Esophagus muscularis mucosa (tissue), 4 donors: ENCODE measurements at regions not wholly inside any gene's neighbourhood (a gene's known extent, or its start where the extent isn't known, plus 50 kb on each side); places are given as distances from the start of the nearest gene placed in this dataset.

Experiments used
- DNase-seq: peaks from one replicate; pipeline ENCODE4 v3.0.0-alpha.2; 2017; ENCODE audit errors: extremely low spot score
- H3K27ac ChIP-seq, 4 donors: fragments of 200-600 bp; sonication (generic); replicated peaks in 1 of 4; 1 replicate in 3 of 4; 2 replicates in 1 of 4; pipeline ENCODE4 v1.5.1; 2016 to 2019; ENCODE audit warnings: mild to moderate bottlenecking in 1 of 4
- H3K27me3 ChIP-seq, 4 donors: fragments of 200-600 bp; sonication (generic); one replicate each; pipeline versions ENCODE4 v1.5.1 to v1.6.0; 2016 to 2019
- H3K36me3 ChIP-seq, 4 donors: fragments of 200-600 bp; sonication (generic); one replicate each; pipeline ENCODE4 v1.5.1; 2016 to 2019
- H3K4me1 ChIP-seq, 4 donors: fragments of 200-600 bp; sonication (generic); one replicate each; pipeline ENCODE4 v1.5.1; 2016 to 2019
- H3K4me3 ChIP-seq, 4 donors: fragments of 200-600 bp; sonication (generic); 1 replicate in 2 of 4; 2 replicates in 2 of 4; pipeline ENCODE4 v1.5.1; 2016 to 2019; ENCODE audit warnings: mild to moderate bottlenecking in 4 of 4, moderate library complexity in 1 of 4
- H3K9me3 ChIP-seq, 4 donors: fragments of 200-600 bp; sonication (generic); 1 replicate in 3 of 4; 2 replicates in 1 of 4; pipeline ENCODE4 v1.5.1; 2016 to 2019
- EP300 ChIP-seq: sonication (generic); formaldehyde crosslinking; IDR thresholded peaks from one replicate; pipeline ENCODE4 v1.6.1; 2017; ENCODE audit warnings: antibody characterized with exemption
- POLR2A ChIP-seq: fragments of 450-650 bp; IDR thresholded peaks from one replicate; pipeline ENCODE4 v1.6.1; 2017; ENCODE audit warnings: antibody characterized with exemption, moderate library complexity, mild to moderate bottlenecking, low read depth
- POLR2AphosphoS5 ChIP-seq, 2 donors: sonication (generic); formaldehyde crosslinking; IDR thresholded peaks; one replicate each; pipeline ENCODE4 v1.6.1; 2017; ENCODE audit warnings: antibody characterized with exemption in 2 of 2
- WGBS: methylation state at CpG from one replicate; pipeline ENCODE4 v1.1.5; 2018; 5-methylcytosine and 5-hydroxymethylcytosine counted together
- intact Hi-C: fragments of 100-400 bp; cut with DNase I; formaldehyde crosslinking; loops from one replicate; pipeline ENCODE4 v1.15.1; 2023
- TF ChIP-seq, protein P1 (sequence below), 3 experiments: fragments of 200-600 bp in 2 of 3; fragments of 450-650 bp in 1 of 3; sonication (generic) in 2 of 3; IDR thresholded peaks; one replicate each; pipeline ENCODE4 v1.5.1; 2017 to 2019; ENCODE audit warnings: antibody characterized with exemption in 3 of 3, mild to moderate bottlenecking in 2 of 3, moderate library complexity in 1 of 3

DNA sequence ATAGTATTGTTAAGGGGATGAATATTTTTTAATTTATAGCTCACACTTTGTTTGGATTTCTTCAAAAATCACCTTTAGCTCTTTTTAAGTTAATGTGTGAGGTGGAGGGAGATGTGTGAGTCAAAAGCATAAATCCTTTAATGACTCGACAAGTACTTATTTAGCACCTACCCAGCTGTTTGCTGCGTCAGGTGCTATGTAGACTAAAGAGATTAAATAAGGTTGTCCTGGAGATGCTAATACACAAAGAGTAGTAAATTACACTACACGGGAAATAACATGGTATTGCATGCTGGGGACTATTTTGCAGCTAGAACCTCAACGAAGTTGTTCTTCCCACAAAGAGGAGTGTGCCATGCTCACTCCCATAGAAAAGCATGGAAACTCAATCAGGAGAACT, 583.3 kb upstream of the TENM4 start:
- 78% methylated on average over 4 of the region's 4 CpGs for WGBS
- DNase-seq: no peak
- H3K9me3 ChIP-seq: no peaks in the 10 kb centered on the region
- intact Hi-C loops: no loop called here
- no peaks in the 10 kb centered on the region for H3K36me3 ChIP-seq
- H3K27ac ChIP-seq: no peak overlapping the region
- H3K4me3 ChIP-seq: no peak overlapping the region
- TF ChIP-seq, protein P1, sequence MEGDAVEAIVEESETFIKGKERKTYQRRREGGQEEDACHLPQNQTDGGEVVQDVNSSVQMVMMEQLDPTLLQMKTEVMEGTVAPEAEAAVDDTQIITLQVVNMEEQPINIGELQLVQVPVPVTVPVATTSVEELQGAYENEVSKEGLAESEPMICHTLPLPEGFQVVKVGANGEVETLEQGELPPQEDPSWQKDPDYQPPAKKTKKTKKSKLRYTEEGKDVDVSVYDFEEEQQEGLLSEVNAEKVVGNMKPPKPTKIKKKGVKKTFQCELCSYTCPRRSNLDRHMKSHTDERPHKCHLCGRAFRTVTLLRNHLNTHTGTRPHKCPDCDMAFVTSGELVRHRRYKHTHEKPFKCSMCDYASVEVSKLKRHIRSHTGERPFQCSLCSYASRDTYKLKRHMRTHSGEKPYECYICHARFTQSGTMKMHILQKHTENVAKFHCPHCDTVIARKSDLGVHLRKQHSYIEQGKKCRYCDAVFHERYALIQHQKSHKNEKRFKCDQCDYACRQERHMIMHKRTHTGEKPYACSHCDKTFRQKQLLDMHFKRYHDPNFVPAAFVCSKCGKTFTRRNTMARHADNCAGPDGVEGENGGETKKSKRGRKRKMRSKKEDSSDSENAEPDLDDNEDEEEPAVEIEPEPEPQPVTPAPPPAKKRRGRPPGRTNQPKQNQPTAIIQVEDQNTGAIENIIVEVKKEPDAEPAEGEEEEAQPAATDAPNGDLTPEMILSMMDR (IDR thresholded peaks at IDR 0.05): no peak
- no peak for TF ChIP-seq POLR2A
- no peaks in the 10 kb centered on the region for H3K27me3 ChIP-seq
- H3K4me1 ChIP-seq: no peaks in the 10 kb centered on the region

- no peak overlapping the region for H3K4me3 ChIP-seq
- DNase-seq: no peak
- no peaks in the 10 kb centered on the region for H3K9me3 ChIP-seq
- H3K27me3 ChIP-seq: no peaks in the 10 kb centered on the region
- no peaks in the 10 kb centered on the region for H3K4me1 ChIP-seq
- TF ChIP-seq, protein P1 (IDR thresholded peaks at IDR 0.05): no peak
- TF ChIP-seq POLR2A: no peak
- intact Hi-C loops: no loop called here
- no peak overlapping the region for H3K27ac ChIP-seq
- H3K36me3 ChIP-seq: no peaks in the 10 kb centered on the region
Observed at GRCh38 chr11:80023386-80023785, 582.6 kb upstream of the TENM4 start.

DNA sequence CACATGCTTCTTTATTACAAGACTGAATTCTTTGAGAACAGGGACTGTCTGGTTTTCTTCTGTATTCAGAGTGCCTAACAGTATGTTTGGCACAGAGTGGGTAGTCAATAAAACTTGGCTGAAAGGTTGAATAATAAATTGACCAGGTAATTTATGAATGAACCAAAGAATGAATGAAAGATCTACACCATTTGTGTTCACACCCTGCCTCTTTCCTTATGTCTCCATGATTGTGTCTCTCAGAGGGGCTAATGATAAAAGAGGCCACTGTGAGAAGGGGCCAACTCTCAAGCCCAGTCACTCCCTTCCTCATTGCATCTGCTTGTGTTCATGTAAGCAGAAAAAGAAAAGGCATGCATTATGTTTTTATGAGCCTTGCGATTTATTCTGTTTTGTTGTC, 569.7 kb upstream of the TENM4 start:
- Histone ChIP-seq H3K27ac (no peak overlapping the region), H3K4me3 (no peak overlapping the region), H3K36me3 (no peaks in the 10 kb centered on the region), H3K9me3 (peaks cover 0 to under 1% (median 0%) of the 10 kb centered on the region in 4 donors), H3K4me1 (no peaks in the 10 kb centered on the region), H3K27me3 (no peaks in the 10 kb centered on the region)
- no peak for DNase-seq
- WGBS: 92% methylated on average over 1 of the region's 1 CpG
- TF ChIP-seq, protein P1 (IDR thresholded peaks at IDR 0.05): no peak
- TF ChIP-seq EP300 (no peak), POLR2A (no peak), POLR2AphosphoS5 (IDR thresholded peaks at IDR 0.05) (no peak)
- intact Hi-C loops: no loop called here

GRCh38 chr11:80009081-80009480, 568.3 kb upstream of the TENM4 start:
- no peak for TF ChIP-seq POLR2A
- TF ChIP-seq, protein P1 (IDR thresholded peaks at IDR 0.05): no peak
- no peak for TF ChIP-seq EP300
- TF ChIP-seq POLR2AphosphoS5 (IDR thresholded peaks at IDR 0.05): no peak
- DNase-seq: no peak
- no peaks in the 10 kb centered on the region for H3K4me1 ChIP-seq
- WGBS: 99% methylated on average over 3 of the region's 3 CpGs
- H3K36me3 ChIP-seq: no peaks in the 10 kb centered on the region
- no peaks in the 10 kb centered on the region for H3K27me3 ChIP-seq
- no peak overlapping the region for H3K27ac ChIP-seq
- intact Hi-C loops: no loop called here
- no peak overlapping the region for H3K4me3 ChIP-seq
- peaks cover 0 to 5% (median 0%) of the 10 kb centered on the region in 4 donors for H3K9me3 ChIP-seq

- Histone ChIP-seq H3K27ac (no peak overlapping the region), H3K4me1 (no peaks in the 10 kb centered on the region), H3K36me3 (no peaks in the 10 kb centered on the region), H3K4me3 (no peak overlapping the region), H3K9me3 (peaks cover 0 to 5% (median 0%) of the 10 kb centered on the region in 4 donors), H3K27me3 (no peaks in the 10 kb centered on the region)
- 70% methylated on average over 6 of the region's 6 CpGs for WGBS
- DNase-seq: no peak
- TF ChIP-seq POLR2AphosphoS5 (IDR thresholded peaks at IDR 0.05) (no peak), POLR2A (no peak), EP300 (no peak)
- intact Hi-C loops: no loop called here
Observed at GRCh38 chr11:80007616-80008015, 566.8 kb upstream of the TENM4 start.
